Nephron (organoid): ENCODE measurements at regions not wholly inside any gene's neighbourhood (a gene's known extent, or its start where the extent isn't known, plus 50 kb on each side); places are given as distances from the start of the nearest gene placed in this dataset.
A peak's percentile ranks its signal among the peaks of the same experiment; 100 is the strongest.

Experiments
- H3K27ac Mint-ChIP-seq, 3 experiments: 2 replicates each; pipeline ENCODE4 v1.8.0; 2020; ENCODE audit warnings: mixed read lengths in 3 of 3, mild to moderate bottlenecking in 2 of 3, moderate library complexity in 1 of 3
- H3K27me3 Mint-ChIP-seq: 2 replicates; pipeline ENCODE4 v1.8.0; 2021; ENCODE audit warnings: low read depth, mild to moderate bottlenecking, moderate library complexity, mixed read lengths
- H3K36me3 Mint-ChIP-seq: 2 replicates; pipeline ENCODE4 v1.8.0; 2020; ENCODE audit warnings: low read depth, mixed read lengths
- H3K4me1 Mint-ChIP-seq: 2 replicates; pipeline ENCODE4 v1.8.0; 2020; ENCODE audit warnings: mixed read lengths
- H3K4me3 Mint-ChIP-seq, 3 experiments: 2 replicates each; pipeline ENCODE4 v1.8.0; 2020; ENCODE audit warnings: mild to moderate bottlenecking in 3 of 3, mixed read lengths in 3 of 3, moderate library complexity in 2 of 3
- H3K9me3 Mint-ChIP-seq: 2 replicates; pipeline ENCODE4 v1.8.0; 2020; ENCODE audit warnings: mixed read lengths
- CTCF ChIP-seq, 3 experiments: fragments of 200-600 bp; sonication (generic); IDR thresholded peaks; one replicate each; pipeline ENCODE4 v1.5.0; 2021; ENCODE audit warnings: antibody characterized with exemption in 3 of 3; ENCODE audit not compliant: unreplicated experiment in 3 of 3

GRCh38 chr1:188762166-188762743 is 1715.4 kb downstream of the BRINP3 start:
- H3K4me3 Mint-ChIP-seq: no peak overlapping the region
- TF ChIP-seq CTCF (IDR thresholded peaks at IDR 0.05; ENCODE audit: unreplicated experiment in 3 of 3): no peak
- H3K36me3 Mint-ChIP-seq: peaks cover 7% of the 10 kb centered on the region
- no peaks in the 10 kb centered on the region for H3K4me1 Mint-ChIP-seq
- H3K9me3 Mint-ChIP-seq: peaks cover 2% of the 10 kb centered on the region
- no peaks in the 10 kb centered on the region for H3K27me3 Mint-ChIP-seq
- H3K27ac Mint-ChIP-seq: no peak overlapping the region

GRCh38 chr1:188763541-188763940 is 1714.1 kb downstream of the BRINP3 start:
- Mint-ChIP-seq H3K9me3 (peaks cover 2% of the 10 kb centered on the region), H3K4me3 (no peak overlapping the region), H3K4me1 (no peaks in the 10 kb centered on the region), H3K36me3 (peaks cover 7% of the 10 kb centered on the region), H3K27me3 (no peaks in the 10 kb centered on the region), H3K27ac (no peak overlapping the region)
- no peak for TF ChIP-seq CTCF (IDR thresholded peaks at IDR 0.05; ENCODE audit: unreplicated experiment in 3 of 3)

- Mint-ChIP-seq H3K4me1 (no peaks in the 10 kb centered on the region), H3K27me3 (no peaks in the 10 kb centered on the region)
- no peak for TF ChIP-seq CTCF (IDR thresholded peaks at IDR 0.05; ENCODE audit: unreplicated experiment in 3 of 3)
Observed at GRCh38 chr1:188769181-188769580, 1708.5 kb downstream of the BRINP3 start.

GRCh38 chr1:188769936-188770335 is 1707.7 kb downstream of the BRINP3 start:
- Mint-ChIP-seq H3K4me3 (no peak overlapping the region), H3K27ac (no peak overlapping the region), H3K27me3 (no peaks in the 10 kb centered on the region), H3K9me3 (peaks cover 36% of the 10 kb centered on the region), H3K4me1 (no peaks in the 10 kb centered on the region), H3K36me3 (peaks cover 24% of the 10 kb centered on the region)
- no peak for TF ChIP-seq CTCF (IDR thresholded peaks at IDR 0.05; ENCODE audit: unreplicated experiment in 3 of 3)

More at GRCh38 chr1:188769181-188769580, 1708.5 kb downstream of the BRINP3 start:
- Mint-ChIP-seq H3K9me3 (peaks cover 36% of the 10 kb centered on the region), H3K36me3 (peaks cover 24% of the 10 kb centered on the region), H3K4me3 (no peak overlapping the region), H3K27ac (no peak overlapping the region)

- Mint-ChIP-seq H3K4me1 (no peaks in the 10 kb centered on the region), H3K27ac (no peak overlapping the region), H3K27me3 (no peaks in the 10 kb centered on the region), H3K36me3 (peaks cover 16% of the 10 kb centered on the region), H3K9me3 (peaks cover 15% of the 10 kb centered on the region), H3K4me3 (no peak overlapping the region)
- no peak for TF ChIP-seq CTCF (IDR thresholded peaks at IDR 0.05; ENCODE audit: unreplicated experiment in 3 of 3)
Observed at GRCh38 chr1:188778578-188778977, 1699.1 kb downstream of the BRINP3 start.

GRCh38 chr1:188782220-188782841 is 1695.3 kb downstream of the BRINP3 start:
- peaks cover 2% of the 10 kb centered on the region for H3K9me3 Mint-ChIP-seq
- no peaks in the 10 kb centered on the region for H3K27me3 Mint-ChIP-seq
- H3K36me3 Mint-ChIP-seq: peaks cover 5% of the 10 kb centered on the region
- H3K27ac Mint-ChIP-seq: no peak overlapping the region
- H3K4me1 Mint-ChIP-seq: no peaks in the 10 kb centered on the region
- TF ChIP-seq CTCF (IDR thresholded peaks at IDR 0.05; ENCODE audit: unreplicated experiment in 3 of 3): peak; percentile 58 to 72 (median 62)
- H3K4me3 Mint-ChIP-seq: no peak overlapping the region
